CD14-positive monocyte (primary cell): ENCODE measurements at regions not wholly inside any gene's neighbourhood (a gene's known extent, or its start where the extent isn't known, plus 50 kb on each side); places are given as distances from the start of the nearest gene placed in this dataset.

Source experiments
- DNase-seq, 3 donors: peaks; one replicate each; pipeline ENCODE4 v3.0.0-alpha.2; 2011 to 2022
- H2AFZ ChIP-seq: 2 replicates; pipeline ENCODE4 v1.6.0; 2012; ENCODE audit warnings: mild to moderate bottlenecking, low read depth, low read length, inconsistent platforms; ENCODE audit not compliant: insufficient read depth, poor library complexity, severe bottlenecking
- H3K27ac ChIP-seq, 2 donors: 1 replicate in 1 of 2; 2 replicates in 1 of 2; pipeline ENCODE4 v1.5.1; 2012 to 2013; ENCODE audit warnings: low read length in 2 of 2, control low read depth in 1 of 2, inconsistent platforms in 1 of 2, low read depth in 1 of 2, mild to moderate bottlenecking in 1 of 2
- H3K27me3 ChIP-seq, 2 donors: one replicate each; pipeline versions ENCODE4 v1.6.0 to v1.6.1; 2011 to 2013; ENCODE audit warnings: low read length in 2 of 2; ENCODE audit not compliant: control insufficient read depth in 2 of 2, insufficient read depth in 2 of 2
- H3K36me3 ChIP-seq, 2 donors: replicated peaks in 1 of 2; 1 replicate in 1 of 2; 2 replicates in 1 of 2; pipeline versions ENCODE4 v1.5.1 to v1.6.1; 2012 to 2013; ENCODE audit warnings: low read length in 2 of 2, control low read depth in 1 of 2, inconsistent platforms in 1 of 2, mild to moderate bottlenecking in 1 of 2; ENCODE audit not compliant: insufficient read depth in 2 of 2, control insufficient read depth in 1 of 2
- H3K4me1 ChIP-seq, 2 donors: 1 replicate in 1 of 2; 2 replicates in 1 of 2; pipeline versions ENCODE4 v1.5.1 to v1.6.1; 2012 to 2013; ENCODE audit warnings: low read length in 2 of 2, control low read depth in 1 of 2, inconsistent platforms in 1 of 2, mild to moderate bottlenecking in 1 of 2, moderate library complexity in 1 of 2; ENCODE audit not compliant: insufficient read depth in 2 of 2, control insufficient read depth in 1 of 2
- H3K4me2 ChIP-seq: replicated peaks from 2 replicates; pipeline ENCODE3; 2012; ENCODE audit warnings: low read length, moderate library complexity, mild to moderate bottlenecking; ENCODE audit not compliant: poor library complexity, severe bottlenecking; ENCODE audit errors: extremely low read depth
- H3K4me3 ChIP-seq, 3 experiments: fragments of 200-600 bp in 1 of 3; sonication (generic) in 1 of 3; replicated peaks in 1 of 3; 1 replicate in 2 of 3; 2 replicates in 1 of 3; pipeline ENCODE4 v1.5.1; 2011 to 2013; ENCODE audit warnings: low read length in 3 of 3, mild to moderate bottlenecking in 3 of 3, control low read depth in 2 of 3, low read depth in 2 of 3, inconsistent platforms in 1 of 3, moderate library complexity in 1 of 3
- H3K79me2 ChIP-seq: 2 replicates; pipeline ENCODE4 v1.6.0; 2012; ENCODE audit warnings: mild to moderate bottlenecking, control low read depth, inconsistent platforms, low read length, moderate library complexity; ENCODE audit not compliant: insufficient read depth
- H3K9ac ChIP-seq: 2 replicates; pipeline ENCODE4 v1.6.0; 2017; ENCODE audit warnings: low read length, mild to moderate bottlenecking; ENCODE audit not compliant: insufficient read depth, poor library complexity, severe bottlenecking
- H3K9me3 ChIP-seq, 2 donors: replicated peaks in 1 of 2; 1 replicate in 1 of 2; 2 replicates in 1 of 2; pipeline versions ENCODE4 v1.5.1 to v1.6.1; 2012 to 2013; ENCODE audit warnings: low read length in 2 of 2, control low read depth in 1 of 2; ENCODE audit not compliant: control insufficient read depth in 1 of 2, insufficient read depth in 1 of 2
- H4K20me1 ChIP-seq: 2 replicates; pipeline ENCODE4 v1.6.0; 2012; ENCODE audit warnings: mild to moderate bottlenecking, low read length, control low read depth, moderate library complexity; ENCODE audit not compliant: insufficient read depth
- H3K27ac Mint-ChIP-seq, 7 donors: one replicate each; pipeline ENCODE4 v1.8.0; 2020; ENCODE audit warnings: mild to moderate bottlenecking in 7 of 7, mixed read lengths in 7 of 7, moderate library complexity in 6 of 7, inconsistent platforms in 2 of 7
- H3K27me3 Mint-ChIP-seq, 3 donors: one replicate each; pipeline ENCODE4 v1.8.0; 2021 to 2022; ENCODE audit warnings: low read depth in 3 of 3, mild to moderate bottlenecking in 3 of 3, mixed read lengths in 3 of 3, moderate library complexity in 3 of 3, inconsistent platforms in 1 of 3
- H3K36me3 Mint-ChIP-seq, 2 donors: one replicate each; pipeline ENCODE4 v1.8.0; 2020; ENCODE audit warnings: mixed read lengths in 2 of 2, inconsistent platforms in 1 of 2, mild to moderate bottlenecking in 1 of 2
- H3K4me1 Mint-ChIP-seq: one replicate; pipeline ENCODE4 v1.8.0; 2020; ENCODE audit warnings: mild to moderate bottlenecking, mixed read lengths
- H3K4me3 Mint-ChIP-seq, 2 donors: one replicate each; pipeline ENCODE4 v1.8.0; 2020; ENCODE audit warnings: mild to moderate bottlenecking in 2 of 2, mixed read lengths in 2 of 2, moderate library complexity in 1 of 2
- H3K9me3 Mint-ChIP-seq, 7 donors: one replicate each; pipeline ENCODE4 v1.8.0; 2020 to 2022; ENCODE audit warnings: mixed read lengths in 7 of 7, mild to moderate bottlenecking in 6 of 7, moderate library complexity in 6 of 7, inconsistent platforms in 2 of 7
- WGBS: methylation state at CpG from one replicate; pipeline ENCODE4 v1.1.5; 2013; ENCODE audit warnings: missing lambda C conversion rate; ENCODE audit not compliant: insufficient coverage; 5-methylcytosine and 5-hydroxymethylcytosine counted together
- intact Hi-C, 2 donors: fragments of 100-400 bp; cut with micrococcal nuclease; formaldehyde crosslinking; loops; one replicate each; pipeline versions ENCODE4 v1.15.0 to v1.15.1; 2023
- TF ChIP-seq, protein P1 (sequence below): fragments of 200-600 bp; IDR thresholded peaks from one replicate; pipeline ENCODE4 v1.8.0; 2022; ENCODE audit warnings: antibody characterized with exemption, mild to moderate bottlenecking

DNA sequence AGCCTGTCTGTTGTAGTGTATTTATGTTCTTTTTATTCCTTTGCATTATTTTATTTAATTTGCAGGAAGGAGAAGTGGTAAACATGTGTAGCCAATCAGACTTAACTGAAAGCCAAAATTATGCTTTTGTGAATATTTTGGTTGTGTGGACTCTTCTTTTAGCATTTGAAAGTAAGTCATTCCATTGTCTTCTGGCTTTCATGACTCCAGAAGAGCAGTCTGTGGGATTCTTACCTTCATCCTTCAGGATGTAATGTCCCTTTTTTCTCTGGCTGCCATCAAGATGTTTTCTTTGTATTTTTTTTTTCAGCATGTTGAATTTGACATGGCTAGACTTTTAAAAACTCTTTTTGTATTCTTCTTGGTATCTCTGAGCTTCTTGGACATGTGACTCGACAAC, 895.2 kb upstream of the ZEB2 start:
- no peak for DNase-seq
- H3K27me3 ChIP-seq = no peaks in the 10 kb centered on the region
- no peaks in the 10 kb centered on the region for H4K20me1 ChIP-seq
- H3K4me3 ChIP-seq = no peak overlapping the region
- H2AFZ ChIP-seq = no peak overlapping the region
- H3K9me3 ChIP-seq = peaks cover 12 to 18% of the 10 kb centered on the region in 2 donors
- peaks cover 40% of the 10 kb centered on the region for H3K4me1 Mint-ChIP-seq
- no peak overlapping the region for H3K27ac Mint-ChIP-seq
- H3K9me3 Mint-ChIP-seq = peaks cover 22 to 35% (median 30%) of the 10 kb centered on the region in 7 donors
- H3K27ac ChIP-seq = no peak overlapping the region
- no peak overlapping the region for H3K4me2 ChIP-seq
- no CpG with 5 or more reads among the region's 1 CpG for WGBS
- no peaks in the 10 kb centered on the region for H3K79me2 ChIP-seq
- H3K4me1 ChIP-seq = peaks cover 20 to 35% of the 10 kb centered on the region in 2 donors
- no peaks in the 10 kb centered on the region for H3K36me3 ChIP-seq
- peaks cover 0 to 14% of the 10 kb centered on the region in 2 donors for H3K36me3 Mint-ChIP-seq
- intact Hi-C loops = no loop called here
- no peak overlapping the region for H3K9ac ChIP-seq
- H3K4me3 Mint-ChIP-seq = no peak overlapping the region
- TF ChIP-seq, protein P1, sequence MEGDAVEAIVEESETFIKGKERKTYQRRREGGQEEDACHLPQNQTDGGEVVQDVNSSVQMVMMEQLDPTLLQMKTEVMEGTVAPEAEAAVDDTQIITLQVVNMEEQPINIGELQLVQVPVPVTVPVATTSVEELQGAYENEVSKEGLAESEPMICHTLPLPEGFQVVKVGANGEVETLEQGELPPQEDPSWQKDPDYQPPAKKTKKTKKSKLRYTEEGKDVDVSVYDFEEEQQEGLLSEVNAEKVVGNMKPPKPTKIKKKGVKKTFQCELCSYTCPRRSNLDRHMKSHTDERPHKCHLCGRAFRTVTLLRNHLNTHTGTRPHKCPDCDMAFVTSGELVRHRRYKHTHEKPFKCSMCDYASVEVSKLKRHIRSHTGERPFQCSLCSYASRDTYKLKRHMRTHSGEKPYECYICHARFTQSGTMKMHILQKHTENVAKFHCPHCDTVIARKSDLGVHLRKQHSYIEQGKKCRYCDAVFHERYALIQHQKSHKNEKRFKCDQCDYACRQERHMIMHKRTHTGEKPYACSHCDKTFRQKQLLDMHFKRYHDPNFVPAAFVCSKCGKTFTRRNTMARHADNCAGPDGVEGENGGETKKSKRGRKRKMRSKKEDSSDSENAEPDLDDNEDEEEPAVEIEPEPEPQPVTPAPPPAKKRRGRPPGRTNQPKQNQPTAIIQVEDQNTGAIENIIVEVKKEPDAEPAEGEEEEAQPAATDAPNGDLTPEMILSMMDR = no peak
- peaks cover 3 to 14% (median 4%) of the 10 kb centered on the region in 3 donors for H3K27me3 Mint-ChIP-seq

DNA sequence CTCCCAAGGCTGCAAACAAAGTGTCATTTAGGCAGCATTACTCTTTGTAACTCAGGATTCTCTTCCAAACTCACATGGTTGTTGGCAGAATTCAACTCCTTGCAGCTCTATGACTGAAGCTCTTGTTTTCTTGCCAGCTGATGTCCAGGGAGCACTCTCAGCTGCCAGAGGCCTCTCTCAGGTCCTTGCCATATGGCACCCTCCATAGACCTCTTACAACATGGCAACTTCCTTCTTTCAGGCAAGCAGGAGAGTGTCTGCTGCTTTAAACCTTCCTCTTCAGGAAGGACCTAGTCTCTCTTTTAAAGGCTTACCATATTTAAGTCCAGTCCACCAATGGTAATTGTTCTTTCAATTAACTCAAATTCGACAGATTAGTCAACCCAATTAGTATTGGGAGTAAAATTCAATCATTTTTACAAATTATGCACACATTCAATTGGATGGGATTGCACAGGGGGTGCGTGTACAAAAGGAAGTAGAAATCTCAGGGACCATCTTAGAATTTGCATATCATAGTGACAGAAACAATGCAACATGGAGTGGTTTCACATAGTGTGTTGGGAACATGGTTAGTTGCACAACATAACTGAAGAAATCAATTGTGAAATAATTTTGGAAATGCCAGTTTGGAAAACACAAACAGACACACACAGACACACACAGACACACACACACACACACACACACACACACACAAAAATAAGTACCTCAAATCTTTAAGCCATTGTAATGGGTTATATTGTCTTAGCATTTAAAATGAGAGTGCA, 893.5 kb upstream of the ZEB2 start:
- peaks cover 17 to 32% (median 25%) of the 10 kb centered on the region in 7 donors for H3K9me3 Mint-ChIP-seq
- Histone ChIP-seq H3K4me2 (no peak overlapping the region), H3K9me3 (peaks cover 4 to 10% of the 10 kb centered on the region in 2 donors), H3K79me2 (no peaks in the 10 kb centered on the region), H3K4me1 (peaks cover 20 to 35% of the 10 kb centered on the region in 2 donors), H3K4me3 (no peak overlapping the region), H3K36me3 (no peaks in the 10 kb centered on the region), H2AFZ (no peak overlapping the region), H3K9ac (no peak overlapping the region), H4K20me1 (no peaks in the 10 kb centered on the region), H3K27ac (no peak overlapping the region), H3K27me3 (peaks cover 0 to 2% of the 10 kb centered on the region in 2 donors)
- intact Hi-C loops = no loop called here
- peaks cover 42% of the 10 kb centered on the region for H3K4me1 Mint-ChIP-seq
- peak overlapping the region in 1 of 2 donors; percentile 33 for H3K4me3 Mint-ChIP-seq
- TF ChIP-seq, protein P1 = no peak
- peaks cover 3 to 16% (median 4%) of the 10 kb centered on the region in 3 donors for H3K27me3 Mint-ChIP-seq
- H3K36me3 Mint-ChIP-seq = peaks cover 0 to 18% of the 10 kb centered on the region in 2 donors
- WGBS = no CpG with 5 or more reads among the region's 2 CpGs
- peak overlapping the region in 2 of 7 donors; percentile 31 to 64 for H3K27ac Mint-ChIP-seq
- DNase-seq = peak; percentile 6 to 23 (median 13)
